HG03159 (cell line): ENCODE measurements at regions not wholly inside any gene's neighbourhood (a gene's known extent, or its start where the extent isn't known, plus 50 kb on each side); places are given as distances from the start of the nearest gene placed in this dataset.

Source experiments
- ATAC-seq: cut with Tn5 transposase; IDR thresholded peaks from one replicate; pipeline ENCODE4 v1.9.1; 2021; ENCODE audit warnings: mild to moderate bottlenecking, moderate library complexity; ENCODE audit not compliant: unreplicated experiment

DNA sequence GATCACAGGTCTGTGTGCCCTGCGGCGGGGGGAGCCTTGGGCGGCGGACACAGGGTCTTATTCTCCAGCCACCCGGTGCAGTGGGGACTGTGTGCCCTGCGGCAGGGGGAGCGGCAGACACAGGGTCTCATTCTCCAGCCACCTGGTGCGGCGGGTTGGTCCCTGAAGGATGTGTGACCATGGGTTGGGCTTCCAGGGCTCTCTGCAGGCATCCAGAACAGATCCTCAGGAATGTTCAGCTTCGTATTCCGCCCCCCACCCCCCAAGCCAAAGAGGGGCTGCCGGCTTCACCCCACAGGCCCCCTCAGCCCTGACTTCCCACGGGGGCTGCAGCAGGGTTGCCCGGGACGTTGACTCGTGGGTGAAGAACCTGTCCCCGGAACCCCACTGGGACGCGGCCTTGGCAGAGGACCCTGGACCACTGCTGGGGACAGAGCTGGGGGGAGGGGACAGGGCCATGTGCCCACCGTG is 154.5 kb upstream of the PPP2R2D start:
- ATAC-seq = no peak

DNA sequence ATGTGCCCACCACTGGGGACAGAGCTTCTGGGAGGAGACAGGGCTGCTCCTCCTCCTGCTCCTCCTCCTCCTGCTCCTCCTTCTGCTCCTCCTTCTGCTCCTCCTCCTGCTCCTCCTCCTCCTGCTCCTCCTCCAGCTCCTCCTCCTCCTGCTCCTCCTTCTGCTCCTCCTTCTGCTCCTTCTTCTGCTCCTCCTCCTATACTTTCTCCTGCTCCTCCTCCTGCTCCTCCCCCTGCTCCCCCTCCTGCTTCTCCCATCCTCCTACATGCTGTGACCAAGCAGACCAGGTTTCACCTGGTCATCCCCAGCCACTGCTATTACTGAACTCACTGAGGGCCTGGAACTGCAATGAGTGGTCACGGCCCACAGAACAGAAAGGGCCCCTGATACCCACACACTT is 154.0 kb upstream of the PPP2R2D start:
- ATAC-seq = no peak

DNA sequence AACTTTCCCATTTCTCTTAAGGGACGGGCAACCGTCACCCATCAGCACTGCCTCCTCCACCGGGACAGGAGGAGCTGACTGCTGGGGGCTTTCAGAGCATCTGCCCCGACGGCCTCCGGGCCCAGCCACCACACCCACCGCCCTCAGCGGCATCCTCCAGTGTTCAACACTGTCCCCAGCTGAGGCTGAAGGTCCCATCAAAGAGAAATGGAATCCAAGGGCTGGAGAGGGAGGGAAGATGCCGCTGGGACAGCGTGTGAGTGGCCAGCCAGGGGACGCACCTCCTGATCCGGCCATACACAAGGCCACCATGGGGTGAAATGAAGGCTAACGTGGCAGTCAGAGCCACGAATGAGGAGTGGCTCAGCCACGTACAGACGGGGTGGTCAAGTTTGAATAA is 153.6 kb upstream of the PPP2R2D start:
- no peak for ATAC-seq

DNA sequence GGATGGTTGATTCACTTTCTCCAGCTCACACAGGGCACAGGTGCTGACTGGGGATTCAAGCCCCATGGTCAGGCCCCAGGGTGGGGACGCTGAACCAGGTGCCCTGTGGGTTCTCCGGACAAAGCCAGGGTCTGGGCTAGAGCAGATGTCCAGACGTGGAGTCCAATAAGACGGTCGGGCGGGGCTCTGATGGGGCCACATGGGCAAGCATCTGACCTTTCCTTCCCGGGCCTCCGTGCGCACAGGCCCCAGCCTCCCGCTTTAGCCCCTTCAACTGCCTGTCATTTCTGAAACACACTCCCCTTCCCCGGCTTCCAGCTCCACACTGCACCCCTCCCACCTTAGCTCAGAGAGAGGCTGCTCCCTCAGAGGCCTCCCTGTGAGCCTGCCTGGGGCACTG is 153.0 kb upstream of the PPP2R2D start:
- no peak for ATAC-seq

DNA sequence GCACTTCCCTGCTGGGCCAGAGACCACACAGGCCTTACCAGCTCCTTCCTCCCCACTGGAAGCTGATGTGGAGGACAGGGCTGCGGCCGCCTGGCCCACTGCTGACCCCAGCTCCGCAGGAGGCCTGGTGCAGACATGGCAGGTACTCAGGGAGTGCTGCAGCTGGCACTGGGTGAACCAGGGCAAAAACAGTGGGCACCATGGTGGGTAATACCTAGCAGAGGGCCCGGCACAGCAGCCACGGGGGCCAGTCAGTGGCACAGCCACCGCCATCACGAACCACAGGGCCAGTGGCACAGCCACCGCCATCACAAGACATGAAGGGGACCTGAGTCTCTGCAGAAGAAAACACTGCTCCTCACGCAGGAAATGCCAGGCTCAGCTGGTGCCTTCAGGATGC is 152.6 kb upstream of the PPP2R2D start:
- ATAC-seq = no peak

DNA sequence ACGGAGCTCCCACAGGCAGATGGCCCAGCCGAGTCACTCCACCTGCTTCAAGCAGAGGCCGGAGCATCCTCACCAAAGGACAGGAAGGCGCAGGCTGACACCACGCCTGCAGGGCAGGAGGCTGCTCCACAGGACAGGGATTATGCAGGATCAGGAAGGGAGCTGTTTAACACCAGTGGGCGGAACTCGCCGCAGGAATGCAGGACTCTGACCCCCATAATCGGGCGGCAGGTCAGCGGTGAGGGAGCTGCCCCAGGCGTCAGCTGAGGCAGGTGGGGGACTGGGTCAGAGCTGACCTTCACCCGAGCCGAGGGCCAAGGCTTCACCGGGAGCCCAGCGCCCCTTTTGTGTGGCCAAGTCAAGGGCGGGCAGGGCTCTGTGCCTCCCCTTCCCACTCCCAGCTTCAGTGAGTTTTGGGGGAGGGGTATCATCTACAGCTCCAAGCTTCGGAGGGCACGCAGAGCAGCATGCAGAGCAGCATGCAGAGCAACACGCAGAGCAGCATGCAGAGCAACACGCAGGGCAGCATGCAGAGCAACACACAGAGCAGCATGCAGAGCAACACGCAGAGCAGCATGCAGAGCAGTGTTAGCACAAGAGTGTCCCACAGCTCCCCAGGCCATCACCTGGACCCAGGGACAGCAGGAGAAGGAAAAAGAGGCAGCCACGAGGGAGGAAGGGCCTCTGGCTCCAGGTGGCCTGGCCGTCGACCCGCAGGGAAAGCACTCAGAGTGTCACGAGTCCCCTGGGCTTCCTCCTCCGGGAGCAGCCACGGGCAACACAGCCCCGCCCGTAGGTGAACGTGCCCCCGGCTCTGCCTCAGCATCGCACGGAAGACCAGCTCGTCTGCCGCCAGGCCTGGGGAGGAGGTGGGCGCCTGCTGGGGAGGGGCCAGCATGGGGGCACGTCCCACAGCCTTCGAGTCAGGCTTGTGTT is 151.7 kb upstream of the PPP2R2D start:
- ATAC-seq = no peak

DNA sequence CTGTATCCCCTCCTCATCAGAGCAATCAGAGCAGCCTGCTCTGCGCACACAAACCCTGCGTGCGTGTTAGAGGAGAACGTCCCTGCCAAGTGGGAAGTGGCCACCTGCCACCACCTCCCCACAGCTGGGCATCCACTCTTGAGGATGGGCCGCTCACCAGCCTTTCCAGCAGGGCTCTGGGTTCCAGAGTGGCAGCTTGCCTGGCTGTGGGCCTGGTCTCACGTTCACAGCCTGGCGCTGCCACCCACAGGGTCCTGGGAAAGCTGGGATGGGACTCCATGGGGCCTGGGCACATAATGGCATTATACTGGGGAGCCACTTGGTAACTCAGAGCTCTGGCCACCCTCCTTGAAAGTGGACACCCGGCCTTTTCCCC is 151.1 kb upstream of the PPP2R2D start:
- no peak for ATAC-seq

DNA sequence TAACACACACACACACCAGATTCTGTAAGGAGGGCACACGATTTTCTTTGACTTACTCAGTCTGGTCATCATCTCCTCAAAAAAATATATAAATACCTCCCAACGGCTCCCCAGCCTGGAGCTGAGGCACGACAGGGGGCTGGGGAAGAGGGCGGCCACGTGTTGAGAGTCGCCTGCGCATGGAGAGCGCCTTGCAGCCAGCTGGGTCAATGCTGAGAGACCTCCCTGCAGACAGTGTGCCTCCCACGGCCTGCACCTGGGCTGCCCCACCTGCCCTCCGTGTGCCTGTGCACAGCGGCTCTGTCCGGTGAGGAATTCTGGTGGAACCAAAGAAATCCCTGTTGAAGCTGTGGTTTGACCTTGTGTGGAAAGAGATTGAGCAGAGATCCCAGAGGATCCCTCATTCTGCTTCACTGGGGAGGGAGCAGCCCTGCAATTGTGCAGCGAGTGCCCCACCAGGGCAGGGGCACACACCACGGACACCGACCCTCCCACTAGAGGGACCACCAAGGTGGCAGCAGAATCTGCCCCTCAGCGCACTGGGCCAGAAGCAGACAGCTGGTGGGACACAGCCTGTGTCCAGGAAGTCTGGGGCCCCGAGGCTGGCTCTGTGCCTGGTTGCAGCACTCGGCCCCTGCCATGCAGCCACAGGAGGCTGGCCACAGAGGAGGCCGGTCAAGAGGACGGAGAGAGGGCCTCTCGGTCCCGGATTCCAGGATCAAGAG is 150.5 kb upstream of the PPP2R2D start:
- no peak for ATAC-seq

DNA sequence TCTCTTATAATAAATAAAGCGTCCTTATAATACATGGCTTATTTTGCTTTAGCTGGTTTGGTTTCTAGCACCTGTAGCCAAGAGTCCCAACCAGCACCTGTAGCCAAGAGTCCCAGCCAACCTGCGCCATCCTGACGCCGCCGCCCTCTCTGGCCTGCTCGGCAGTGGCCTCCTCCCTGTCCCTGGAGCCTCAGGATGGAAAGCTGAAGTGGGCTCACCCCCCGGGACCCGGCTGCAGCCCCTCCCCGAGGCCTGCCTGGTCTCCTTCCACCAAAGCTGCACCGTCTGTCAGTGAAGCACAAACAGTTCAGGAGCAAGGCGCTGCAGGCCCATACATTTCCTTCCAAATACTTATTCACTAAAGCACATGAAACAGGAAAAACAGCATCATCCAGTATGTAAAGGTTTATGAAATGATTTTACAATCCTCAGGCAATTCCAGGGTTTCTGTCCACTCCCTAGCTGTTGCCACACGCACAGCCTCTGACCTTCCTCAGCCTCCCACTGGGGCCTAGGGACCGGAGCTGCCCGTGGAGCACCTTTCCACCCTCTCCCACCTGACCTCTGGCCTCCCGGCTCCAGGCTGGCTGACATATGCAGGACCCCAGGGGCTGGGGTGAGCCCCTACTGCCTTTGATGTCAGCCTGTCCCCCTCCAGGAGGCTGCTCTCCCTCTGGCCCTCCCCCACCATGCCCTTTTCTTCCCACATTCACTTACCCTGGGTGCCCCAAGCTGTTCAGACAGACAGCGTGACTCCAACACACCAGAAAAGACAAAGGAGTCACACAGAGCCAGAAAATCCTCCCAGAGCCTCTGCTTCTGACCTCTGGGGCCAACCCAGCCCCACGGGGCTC is 149.6 kb upstream of the PPP2R2D start:
- no peak for ATAC-seq

DNA sequence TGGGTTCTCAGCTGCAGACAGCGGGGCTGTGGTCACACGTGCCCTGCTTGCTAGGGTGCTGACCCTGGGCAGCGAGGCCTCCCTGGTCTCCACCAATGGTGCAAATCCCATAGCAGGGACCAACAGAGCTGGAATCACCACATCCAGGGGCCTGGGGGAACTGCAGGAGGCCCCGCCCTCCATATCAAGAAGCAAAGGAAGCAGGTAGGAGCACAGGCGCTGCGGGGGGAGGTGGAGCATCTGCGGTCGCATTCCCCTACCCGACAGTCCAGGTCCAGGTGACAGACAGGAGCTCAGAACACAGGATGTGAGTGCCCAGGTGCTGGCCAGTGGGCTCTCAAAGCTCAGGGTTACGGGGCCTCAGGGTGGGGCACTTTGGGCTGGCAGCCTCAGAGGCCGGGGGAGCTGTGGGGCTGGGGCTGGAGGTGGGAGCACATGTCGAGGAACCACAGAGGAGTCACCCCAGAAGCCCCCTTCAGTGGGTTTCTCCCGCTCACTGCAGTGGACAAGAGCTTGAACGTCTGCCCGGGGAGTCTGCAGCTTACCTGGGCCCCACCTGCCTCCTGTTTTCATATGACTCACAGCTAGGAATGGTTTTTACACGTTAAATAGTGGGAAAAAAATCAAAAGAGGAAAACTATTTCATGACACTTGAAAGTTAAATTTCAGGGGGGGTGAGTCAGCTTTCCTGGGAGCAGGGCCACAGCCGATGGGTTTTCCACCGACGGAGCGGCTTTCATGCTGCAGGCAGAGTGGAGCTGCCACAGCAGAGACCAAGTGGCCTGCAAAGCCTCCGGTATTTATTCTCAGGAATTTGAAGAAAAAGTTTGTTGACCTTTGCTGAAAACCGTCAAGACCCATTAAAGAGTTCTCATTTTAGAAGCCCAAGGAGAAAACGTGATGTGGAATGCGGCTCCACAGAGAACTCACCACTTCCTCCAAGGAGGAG is 148.7 kb upstream of the PPP2R2D start:
- ATAC-seq = no peak

DNA sequence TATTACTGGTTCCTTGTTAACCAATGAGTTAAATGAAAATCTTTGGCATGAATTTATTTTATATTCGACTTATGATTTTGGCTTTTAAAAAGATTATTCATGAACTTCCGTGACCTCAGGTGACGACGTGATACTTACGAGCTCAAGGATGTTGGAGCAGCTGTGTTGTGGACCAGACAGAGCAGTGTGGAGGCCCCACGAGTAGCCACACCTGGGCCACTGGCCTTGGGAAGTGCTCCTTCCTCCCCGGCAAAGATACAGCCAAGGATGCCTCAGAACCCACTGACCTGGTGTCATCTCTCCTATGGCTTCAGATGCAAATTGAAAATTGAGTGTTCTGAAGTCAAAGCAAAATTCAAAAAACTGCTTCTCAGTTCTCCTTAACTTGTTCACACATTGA is 147.5 kb upstream of the PPP2R2D start:
- ATAC-seq = no peak

DNA sequence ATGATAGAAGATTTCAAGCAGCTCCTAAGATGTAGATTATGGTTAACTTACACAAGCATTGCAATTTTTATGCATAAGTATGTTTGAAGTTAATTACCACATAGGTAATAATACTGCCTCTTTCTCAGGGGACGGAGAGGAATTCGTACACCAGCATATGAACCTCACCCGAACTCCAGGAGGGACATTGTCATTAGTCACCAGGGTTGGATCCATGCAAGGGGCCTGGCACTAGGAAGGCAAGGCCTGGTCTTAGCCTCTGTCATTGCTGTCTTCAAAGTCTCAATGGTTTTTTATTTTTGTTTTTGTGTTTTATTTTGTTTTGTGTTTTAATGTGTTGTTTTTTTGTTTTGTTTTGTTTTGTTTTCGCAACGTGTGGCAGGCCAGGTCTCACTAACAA is 145.6 kb upstream of the PPP2R2D start:
- ATAC-seq = no peak

DNA sequence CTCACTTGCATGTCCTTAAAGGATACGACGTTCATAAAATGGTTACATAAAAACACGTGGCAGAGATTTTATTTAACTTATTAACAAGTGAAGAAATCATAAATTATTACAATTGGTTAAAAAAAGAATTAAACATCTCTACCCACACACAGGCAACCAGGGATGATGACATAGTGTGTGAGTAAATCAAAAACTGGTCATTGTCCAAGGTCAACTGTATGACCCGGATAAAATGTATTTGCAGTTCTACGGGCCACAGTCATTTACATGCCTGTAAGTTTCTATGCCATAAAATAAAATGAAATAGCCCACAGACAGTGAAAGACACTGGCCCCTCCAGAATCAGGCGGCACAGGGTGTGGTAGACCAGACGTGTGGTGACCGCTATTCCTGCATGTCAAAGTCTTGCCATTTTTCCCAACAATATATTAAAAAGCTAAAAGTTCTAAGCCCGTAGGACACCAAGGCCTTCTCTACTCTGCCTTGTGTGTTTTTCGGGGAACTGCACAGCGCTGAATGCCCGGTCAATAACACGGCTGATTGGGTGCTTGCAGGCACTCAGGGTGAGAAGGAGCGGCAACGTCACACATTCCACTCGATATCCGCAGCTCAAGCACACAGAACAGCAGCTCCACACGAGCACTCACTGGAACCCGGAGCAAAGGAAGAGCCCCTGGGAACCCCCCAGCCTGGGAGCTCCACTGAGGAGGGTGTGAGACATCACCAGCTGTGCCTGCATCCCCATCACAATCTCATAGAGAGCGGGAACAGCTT is 143.3 kb upstream of the PPP2R2D start:
- no peak for ATAC-seq

DNA sequence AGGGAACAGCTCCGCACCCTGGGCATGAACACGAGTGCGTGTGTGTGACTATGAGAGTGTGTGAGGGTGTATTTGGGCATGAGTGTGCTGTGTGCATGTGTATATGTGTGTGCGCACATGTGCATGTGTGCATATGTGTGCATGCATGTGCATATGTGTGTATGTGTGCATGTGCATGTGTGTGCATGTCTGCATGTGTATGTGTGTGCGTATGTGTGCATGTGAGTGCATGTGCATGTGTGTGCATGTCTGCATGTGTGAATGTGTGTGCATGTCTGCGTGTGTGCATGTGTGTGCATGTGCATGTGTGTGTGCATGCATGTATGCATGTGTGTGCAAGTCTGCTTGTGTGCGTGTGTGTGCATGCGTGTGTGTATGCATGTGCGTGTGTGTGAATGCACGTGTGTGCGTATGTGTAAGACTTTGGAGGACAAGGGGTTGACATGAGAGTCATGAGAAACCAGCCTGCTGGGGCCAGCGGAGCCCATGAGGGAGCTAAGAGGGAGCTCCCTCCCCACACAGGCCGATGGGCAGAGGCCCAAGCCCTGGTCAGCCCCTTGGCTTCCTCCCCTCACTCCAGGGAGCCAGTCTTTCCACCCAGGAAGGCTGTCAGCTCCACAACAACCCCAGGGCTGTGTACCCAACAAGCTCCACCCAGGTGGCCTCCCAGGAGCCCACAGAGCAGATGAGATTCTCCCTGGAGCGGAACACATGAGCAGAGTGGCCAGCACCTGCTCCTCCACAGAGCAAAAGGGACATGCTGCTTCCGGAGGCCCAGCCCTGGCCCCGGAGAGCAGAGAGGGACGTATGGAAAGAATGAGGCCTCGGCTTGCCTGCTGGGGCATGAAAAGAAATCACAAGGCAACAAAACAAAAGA is 142.5 kb upstream of the PPP2R2D start:
- ATAC-seq = no peak

DNA sequence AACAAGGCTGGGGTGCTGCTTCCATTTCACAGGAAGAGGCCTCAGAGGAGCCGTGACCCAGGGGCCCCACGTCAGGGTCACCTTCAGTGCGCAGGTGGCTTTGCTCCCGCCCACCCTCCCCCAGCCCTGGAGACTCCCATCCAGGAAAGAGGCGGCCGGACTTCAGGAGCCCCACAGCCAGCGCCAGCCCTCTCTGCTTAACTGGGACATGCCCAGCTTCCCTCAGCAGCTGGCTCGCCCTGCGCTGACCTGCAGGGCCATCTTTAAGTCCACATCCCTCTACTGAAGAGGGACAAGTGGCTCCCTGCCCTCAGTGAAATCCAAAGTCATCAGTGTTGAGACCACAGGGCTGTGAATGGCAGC is 141.9 kb upstream of the PPP2R2D start:
- ATAC-seq = no peak

DNA sequence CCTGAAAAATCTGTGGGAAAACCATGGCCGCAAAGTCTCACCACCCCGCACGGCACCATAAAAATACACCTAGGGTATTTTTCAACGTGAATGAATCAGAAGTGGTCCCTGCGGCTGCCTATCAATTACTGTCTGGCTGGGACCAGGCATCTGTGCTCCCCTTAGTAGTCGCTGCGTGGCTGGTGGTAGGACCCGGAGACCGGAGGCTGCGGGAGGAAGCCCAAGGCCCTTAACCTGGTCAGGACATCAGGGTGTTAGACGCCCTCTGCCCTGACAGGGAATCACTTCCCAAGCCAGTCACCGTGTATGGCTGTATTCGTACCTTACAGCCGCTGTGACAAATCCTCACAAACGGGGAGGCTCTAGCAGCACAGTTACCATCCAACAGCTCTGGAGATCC is 141.5 kb upstream of the PPP2R2D start:
- ATAC-seq = no peak

DNA sequence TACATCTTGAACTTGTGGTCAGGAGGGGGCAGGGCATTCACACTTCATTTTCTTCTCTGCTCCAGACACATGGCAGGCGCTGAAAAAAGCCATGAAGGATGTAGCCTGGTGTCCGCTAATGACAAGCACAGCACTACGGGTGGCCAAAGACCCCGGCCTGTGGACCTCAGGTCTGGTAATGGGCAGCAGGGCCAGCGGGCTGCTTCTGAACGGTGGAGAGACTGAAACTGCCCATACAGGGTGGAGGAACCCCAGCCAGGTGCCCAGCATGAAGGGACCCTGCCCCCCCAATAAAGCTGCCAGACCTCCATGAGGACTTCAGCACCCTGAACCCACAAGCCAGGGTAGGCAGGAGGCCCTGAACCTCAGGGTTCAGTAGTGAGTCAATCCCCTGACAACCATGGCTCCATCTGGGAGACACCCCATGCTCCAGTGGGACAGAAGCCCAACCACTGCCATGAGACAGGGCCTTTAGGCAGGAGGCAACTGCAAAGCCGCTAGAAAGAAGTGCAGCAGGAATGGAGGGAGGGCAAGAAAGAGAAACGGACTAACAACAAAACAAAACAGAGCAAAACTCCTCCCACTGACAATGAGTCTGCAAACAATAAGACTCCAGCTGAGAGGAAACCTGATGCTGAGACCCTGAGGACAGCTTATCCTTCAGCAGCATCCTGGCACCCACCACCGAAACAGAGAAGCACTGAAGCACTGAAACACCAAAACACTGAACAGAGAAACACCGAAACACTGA is 140.2 kb upstream of the PPP2R2D start:
- no peak for ATAC-seq
